ENCODE measurements at regions not wholly inside any gene's neighbourhood (a gene's known extent, or its start where the extent isn't known, plus 50 kb on each side); places are given as distances from the start of the nearest gene placed in this dataset.

- DNase-seq, result no peak
These were observed 394.1 kb downstream of the BCAT1 start for GRCh38 chr12:24554612-24555295.

DNA sequence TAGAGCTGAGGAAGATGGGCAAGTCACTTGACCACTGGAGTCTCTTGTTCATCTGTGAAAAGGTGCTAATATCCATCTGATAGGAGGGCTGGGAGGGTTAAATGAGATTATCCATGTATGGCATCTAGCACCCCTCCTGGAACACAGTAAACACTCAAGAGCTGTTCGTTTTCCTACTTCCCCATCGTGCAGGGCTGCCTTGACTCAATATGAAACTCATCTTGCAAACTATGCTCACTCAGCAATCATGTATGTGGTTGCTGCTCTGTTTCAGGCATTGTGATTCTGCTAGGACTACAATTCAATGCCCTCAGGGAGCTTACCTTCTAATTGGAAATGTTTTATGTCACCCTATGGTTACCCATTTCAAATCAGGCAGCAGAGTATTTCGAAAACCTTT lies 395.6 kb downstream of the BCAT1 start:
- DNase-seq, result no peak

- DNase-seq, result no peak
These were observed 397.6 kb downstream of the BCAT1 start for GRCh38 chr12:24551163-24551786.

- DNase-seq, result no peak
These were observed 398.3 kb downstream of the BCAT1 start for GRCh38 chr12:24550609-24551008.

DNA sequence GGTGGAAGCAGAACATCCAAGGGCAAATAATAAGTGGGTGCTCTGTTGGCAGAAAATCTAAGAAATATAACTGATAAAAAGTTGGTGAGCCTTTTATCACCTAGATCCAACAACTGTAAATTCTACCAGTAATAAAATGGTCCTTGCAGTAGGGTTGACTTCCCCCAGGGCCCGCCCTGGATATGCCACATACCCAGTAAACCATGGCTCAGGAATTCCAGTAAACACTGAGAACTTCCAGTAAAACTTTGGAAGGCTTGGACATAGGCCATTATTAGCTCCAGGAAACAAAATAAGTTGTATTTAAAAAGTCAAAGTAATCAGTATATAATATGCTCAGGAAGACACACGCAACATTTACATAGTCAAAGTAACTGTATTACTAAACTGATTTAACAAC lies 402.2 kb downstream of the BCAT1 start:
- DNase-seq, result no peak

GRCh38 chr12:24546084-24546483 lies 402.8 kb downstream of the BCAT1 start:
- DNase-seq, result no peak

GRCh38 chr12:24544368-24544767 lies 404.5 kb downstream of the BCAT1 start:
- no peak for DNase-seq

- DNase-seq, result no peak
These were observed 407.6 kb downstream of the BCAT1 start for GRCh38 chr12:24541193-24541871.

GRCh38 chr12:24539646-24540045 lies 409.3 kb downstream of the BCAT1 start:
- DNase-seq, result no peak

DNA sequence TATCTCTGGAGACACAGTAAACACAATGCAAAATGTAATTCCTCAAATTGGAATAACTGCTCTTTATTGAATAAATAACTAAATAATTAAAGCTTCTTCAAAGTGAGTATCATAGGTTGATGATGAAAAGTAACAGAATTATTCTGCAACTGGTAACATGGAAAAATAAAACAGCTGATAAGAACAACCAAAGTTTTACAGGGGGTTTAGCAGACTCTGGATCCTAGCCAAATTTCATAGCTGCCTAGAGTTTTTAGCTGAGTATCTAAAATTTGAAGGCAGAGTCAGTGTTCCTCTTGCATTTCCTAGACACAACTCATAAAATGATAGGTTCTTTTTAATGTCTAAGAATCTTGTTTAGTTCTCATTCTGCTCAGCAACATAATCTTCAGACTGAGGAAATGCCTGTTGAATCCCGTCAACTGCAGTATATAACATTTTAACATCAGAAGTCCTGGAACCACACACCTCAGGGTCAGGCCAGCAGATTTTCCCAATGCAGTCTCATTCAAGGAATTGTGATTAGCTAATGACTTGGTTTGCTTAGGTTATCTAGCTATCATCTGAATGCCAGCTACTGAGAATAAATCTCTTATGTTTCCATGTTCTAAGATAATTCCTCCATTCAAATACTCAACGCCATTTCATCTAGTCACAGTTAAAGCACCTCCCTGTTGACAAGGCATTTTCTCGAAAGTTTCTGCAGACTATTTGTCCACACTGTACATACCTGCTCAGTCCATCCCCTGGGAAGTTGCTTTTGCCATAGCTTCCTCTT lies 411.6 kb downstream of the BCAT1 start:
- no peak for DNase-seq

- no peak for DNase-seq
These were observed 413.4 kb downstream of the BCAT1 start for GRCh38 chr12:24535334-24536069.

- no peak for DNase-seq
These were observed 414.3 kb downstream of the BCAT1 start for GRCh38 chr12:24534622-24535021.

DNA sequence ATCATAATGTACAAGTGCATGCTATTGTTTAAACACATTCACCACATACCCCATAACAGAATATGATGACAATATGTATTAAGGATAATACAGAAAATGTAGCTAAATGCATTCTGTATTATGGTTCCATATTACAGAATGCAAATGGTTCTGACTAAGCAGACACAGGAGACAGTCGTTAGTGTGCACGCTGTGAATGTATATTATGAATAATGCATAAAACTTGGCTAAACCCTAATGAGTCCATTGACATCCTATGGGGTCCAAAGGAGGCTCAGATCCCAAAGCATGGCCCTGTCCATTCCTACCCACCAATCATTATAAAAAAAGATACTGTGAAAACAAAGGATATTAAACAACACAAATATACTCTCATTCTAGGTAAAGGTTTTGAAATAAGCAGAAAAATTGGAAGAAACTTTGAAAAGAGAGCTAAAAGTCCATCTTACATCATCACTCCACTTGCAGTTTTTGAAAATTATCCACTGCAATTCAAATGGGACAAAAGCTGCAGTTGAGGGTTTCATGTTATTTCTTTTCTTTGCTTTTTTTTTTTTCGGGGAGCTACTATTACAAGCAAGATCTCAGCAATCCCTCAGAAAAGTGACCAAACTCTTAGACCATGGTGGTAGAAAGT lies 415.1 kb downstream of the BCAT1 start:
- DNase-seq, result no peak

DNA sequence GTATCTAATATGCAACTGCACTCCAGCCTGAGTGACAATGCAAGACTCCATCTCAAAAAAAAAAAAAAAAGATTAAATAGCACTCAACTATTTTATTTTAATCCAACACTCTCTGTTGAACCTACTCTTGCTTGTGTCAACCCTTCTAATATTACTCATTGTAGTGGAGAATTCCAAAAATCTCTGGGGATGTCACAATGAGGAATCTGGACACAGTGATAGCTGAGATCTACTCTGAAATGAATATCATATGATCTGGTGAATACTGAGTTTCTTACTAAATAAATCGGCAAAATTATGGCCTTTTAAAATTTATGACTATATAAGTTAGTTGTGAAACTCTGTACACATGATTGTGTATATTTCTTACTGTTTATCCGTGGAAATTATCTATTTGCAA lies 418.2 kb downstream of the BCAT1 start:
- DNase-seq, result no peak

DNA sequence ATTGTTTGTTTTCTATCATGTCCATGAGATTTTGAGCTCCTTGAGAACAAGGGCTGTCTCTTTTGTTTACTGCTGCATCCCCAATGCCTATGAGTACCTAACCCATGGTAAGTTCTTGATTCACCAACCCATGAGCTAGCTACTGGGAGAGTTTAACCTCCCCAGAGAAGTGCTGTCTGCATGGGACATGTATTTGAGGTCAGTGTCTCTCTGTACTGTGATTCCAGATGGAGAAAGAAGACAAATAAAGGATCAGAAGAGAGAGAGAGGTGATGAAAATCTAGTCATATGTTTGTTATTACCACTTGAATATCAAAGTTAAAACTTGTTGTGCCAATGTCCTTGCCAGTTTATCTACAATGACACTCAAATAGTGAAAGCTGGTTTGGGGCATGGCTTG lies 421.8 kb downstream of the BCAT1 start:
- DNase-seq, result no peak

- DNase-seq, result no peak
These were observed 426.2 kb downstream of the BCAT1 start for GRCh38 chr12:24522736-24523135.

- DNase-seq, result no peak
These were observed 429.1 kb downstream of the BCAT1 start for GRCh38 chr12:24519759-24520158.

DNA sequence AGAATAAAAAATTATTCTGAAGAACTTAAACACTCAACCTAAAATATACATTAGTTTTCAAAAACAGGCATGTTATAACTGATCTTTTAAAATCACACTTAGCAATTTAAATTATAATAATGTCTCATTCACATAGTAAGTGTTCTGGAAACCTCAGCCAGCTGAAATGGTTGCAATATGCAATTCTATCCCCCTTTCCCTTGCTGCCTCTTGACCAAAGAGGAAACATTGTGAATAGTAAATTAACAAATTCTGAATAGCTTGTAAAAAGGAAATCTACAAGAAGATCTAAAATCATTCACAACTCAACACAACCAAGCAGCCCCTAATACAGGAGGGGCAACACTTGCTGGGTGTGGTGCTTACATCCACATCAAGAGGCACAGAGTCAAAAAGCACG lies 431.9 kb downstream of the BCAT1 start:
- no peak for DNase-seq

GRCh38 chr12:24510581-24511125 lies 438.2 kb downstream of the BCAT1 start:
- DNase-seq, result no peak

- no peak for DNase-seq
These were observed 441.1 kb downstream of the BCAT1 start for GRCh38 chr12:24507827-24508226.

DNA sequence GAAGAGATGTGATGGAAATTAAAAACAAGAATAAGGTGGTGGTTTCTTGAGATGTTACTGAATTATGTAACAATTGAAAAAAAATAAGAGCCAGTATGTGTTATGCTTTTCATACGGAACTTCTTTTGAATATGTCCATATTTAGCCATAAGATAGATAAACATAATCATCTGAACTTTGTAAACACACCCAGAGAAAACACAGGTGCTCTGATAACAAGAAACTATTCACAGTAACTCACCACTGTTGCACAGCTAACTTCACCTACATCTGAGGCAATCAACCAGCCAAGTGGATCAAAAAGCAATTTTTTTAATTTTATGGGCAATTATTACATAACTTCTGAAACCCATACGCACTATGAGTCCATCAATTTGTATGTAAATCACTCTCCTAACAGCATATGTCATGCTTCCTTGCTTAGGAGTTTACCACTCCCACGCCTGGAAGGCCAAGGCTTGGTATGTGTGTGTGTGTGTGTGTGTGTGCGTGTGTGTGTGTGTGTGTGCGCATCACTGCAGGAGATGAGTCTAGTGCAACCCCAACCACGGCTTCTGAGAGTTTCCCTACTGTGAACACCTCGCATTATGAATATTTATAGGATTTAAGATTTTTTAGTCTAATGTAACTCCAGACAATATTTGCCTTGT lies 443.4 kb downstream of the BCAT1 start:
- DNase-seq, result no peak
